ENCODE measurements at regions not wholly inside any gene's neighbourhood (a gene's known extent, or its start where the extent isn't known, plus 50 kb on each side); places are given as distances from the start of the nearest gene placed in this dataset.

DNA sequence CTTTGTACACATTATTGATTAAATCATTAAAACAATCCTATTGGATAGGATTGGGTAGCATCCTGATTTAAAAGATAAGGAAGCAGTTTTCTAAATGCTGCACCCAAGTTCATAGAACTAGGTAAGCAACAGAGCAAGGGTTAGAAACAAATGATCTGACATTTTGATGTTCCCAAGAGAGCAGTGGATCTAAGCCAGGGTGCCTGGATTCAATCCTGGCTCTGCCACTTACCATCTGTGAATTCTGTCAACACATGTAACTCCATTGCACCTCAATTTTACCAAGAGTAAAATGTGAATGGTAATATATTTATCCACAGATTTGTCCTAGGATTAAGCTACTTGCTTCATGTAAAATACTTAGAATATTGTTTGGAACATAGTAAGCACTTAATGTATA lies 982.6 kb upstream of the FANCL start:
- Histone ChIP-seq H3K9me3 (no peaks in the 10 kb centered on the region), H3K4me3 (no peak overlapping the region), H3K36me3 (no peaks in the 10 kb centered on the region), H3K27me3 (replicated peaks; ENCODE audit: insufficient read depth) (no peaks in the 10 kb centered on the region), H3K4me1 (ENCODE audit: control insufficient read depth in 1 of 2, low read depth in 2 of 2) (no peaks in the 10 kb centered on the region), H3K27ac (no peak overlapping the region)
- no peak for DNase-seq (ENCODE audit: low spot score)
- ATAC-seq (ENCODE audit: insufficient number of reproducible peaks, low FRiP score, low read depth), result no peak
- TF ChIP-seq, protein P1, sequence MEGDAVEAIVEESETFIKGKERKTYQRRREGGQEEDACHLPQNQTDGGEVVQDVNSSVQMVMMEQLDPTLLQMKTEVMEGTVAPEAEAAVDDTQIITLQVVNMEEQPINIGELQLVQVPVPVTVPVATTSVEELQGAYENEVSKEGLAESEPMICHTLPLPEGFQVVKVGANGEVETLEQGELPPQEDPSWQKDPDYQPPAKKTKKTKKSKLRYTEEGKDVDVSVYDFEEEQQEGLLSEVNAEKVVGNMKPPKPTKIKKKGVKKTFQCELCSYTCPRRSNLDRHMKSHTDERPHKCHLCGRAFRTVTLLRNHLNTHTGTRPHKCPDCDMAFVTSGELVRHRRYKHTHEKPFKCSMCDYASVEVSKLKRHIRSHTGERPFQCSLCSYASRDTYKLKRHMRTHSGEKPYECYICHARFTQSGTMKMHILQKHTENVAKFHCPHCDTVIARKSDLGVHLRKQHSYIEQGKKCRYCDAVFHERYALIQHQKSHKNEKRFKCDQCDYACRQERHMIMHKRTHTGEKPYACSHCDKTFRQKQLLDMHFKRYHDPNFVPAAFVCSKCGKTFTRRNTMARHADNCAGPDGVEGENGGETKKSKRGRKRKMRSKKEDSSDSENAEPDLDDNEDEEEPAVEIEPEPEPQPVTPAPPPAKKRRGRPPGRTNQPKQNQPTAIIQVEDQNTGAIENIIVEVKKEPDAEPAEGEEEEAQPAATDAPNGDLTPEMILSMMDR (IDR thresholded peaks at IDR 0.05), result no peak

DNA sequence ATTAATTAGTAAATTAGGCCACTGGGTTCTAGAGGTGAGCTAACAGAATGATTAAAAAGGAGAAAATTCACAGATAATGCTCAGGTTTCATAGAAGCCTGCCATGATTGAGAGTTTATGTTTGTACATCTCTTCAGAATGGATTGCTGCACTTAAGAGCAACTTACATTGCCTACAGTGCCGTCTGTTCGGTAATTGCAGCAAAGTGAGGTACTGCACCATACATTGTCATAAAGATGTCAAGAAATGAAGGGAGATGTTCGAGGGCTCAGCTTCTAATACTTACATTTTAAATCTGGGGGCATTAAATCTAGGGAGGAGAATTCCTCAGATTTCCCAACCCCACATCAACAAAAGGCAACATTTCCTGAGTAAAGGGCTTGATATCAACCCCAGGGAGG lies 976.2 kb upstream of the FANCL start:
- Histone ChIP-seq H3K4me1 (ENCODE audit: control insufficient read depth in 1 of 2, low read depth in 2 of 2) (no peaks in the 10 kb centered on the region), H3K4me3 (no peak overlapping the region), H3K27ac (no peak overlapping the region), H3K36me3 (no peaks in the 10 kb centered on the region), H3K27me3 (replicated peaks; ENCODE audit: insufficient read depth) (no peaks in the 10 kb centered on the region), H3K9me3 (no peaks in the 10 kb centered on the region)
- DNase-seq (ENCODE audit: low spot score) (no peak), ATAC-seq (ENCODE audit: insufficient number of reproducible peaks, low FRiP score, low read depth) (no peak)
- TF ChIP-seq, protein P1 (IDR thresholded peaks at IDR 0.05), result no peak

DNA sequence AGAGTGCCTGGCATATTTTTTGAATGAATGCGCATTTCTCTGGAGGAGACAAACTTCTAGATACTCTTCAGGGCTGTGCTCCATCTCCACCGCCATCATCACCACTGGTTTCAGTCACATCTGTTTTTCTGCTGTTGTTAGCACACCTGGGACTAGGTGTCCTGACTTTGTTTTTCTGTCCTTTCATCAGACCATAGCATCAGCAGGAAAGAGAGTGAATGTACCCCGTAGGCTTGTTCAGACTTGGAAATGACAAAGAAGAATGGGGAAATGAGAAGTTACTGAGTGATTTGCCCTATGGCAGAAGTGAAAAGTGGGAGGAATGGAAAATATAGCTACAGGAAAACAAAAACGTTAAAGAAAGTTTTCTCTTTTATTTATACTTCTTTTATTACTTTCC lies 965.2 kb upstream of the FANCL start:
- H3K4me1 ChIP-seq (ENCODE audit: control insufficient read depth in 1 of 2, low read depth in 2 of 2), result no peaks in the 10 kb centered on the region
- H3K27ac ChIP-seq, result no peak overlapping the region
- TF ChIP-seq, protein P1 (IDR thresholded peaks at IDR 0.05), result no peak
- DNase-seq (ENCODE audit: low spot score) (no peak), ATAC-seq (ENCODE audit: insufficient number of reproducible peaks, low FRiP score, low read depth) (no peak)
- no peaks in the 10 kb centered on the region for H3K9me3 ChIP-seq
- H3K27me3 ChIP-seq (replicated peaks; ENCODE audit: insufficient read depth), result no peaks in the 10 kb centered on the region
- H3K36me3 ChIP-seq, result no peaks in the 10 kb centered on the region
- no peak overlapping the region for H3K4me3 ChIP-seq

DNA sequence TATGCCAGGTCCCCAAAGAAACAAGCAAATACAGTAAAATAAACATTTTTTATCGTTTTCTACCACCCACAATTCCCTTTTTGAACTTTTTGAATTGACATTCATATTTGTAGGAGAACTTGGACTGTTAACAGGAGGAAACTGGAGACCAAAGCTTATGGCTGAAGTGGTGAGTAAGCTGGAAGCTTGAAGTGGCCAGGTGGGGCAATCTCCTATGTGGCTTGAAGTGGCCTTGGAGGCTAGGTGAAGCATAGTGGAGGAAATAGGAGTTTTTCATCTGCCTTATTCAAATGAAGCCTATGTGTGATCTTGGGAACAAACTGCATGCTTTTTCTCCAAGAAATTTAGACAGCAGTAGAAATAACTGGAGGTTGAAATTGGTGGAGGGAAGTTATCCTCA lies 962.9 kb upstream of the FANCL start:
- no peak overlapping the region for H3K4me3 ChIP-seq
- no peaks in the 10 kb centered on the region for H3K27me3 ChIP-seq (replicated peaks; ENCODE audit: insufficient read depth)
- H3K9me3 ChIP-seq, result no peaks in the 10 kb centered on the region
- no peaks in the 10 kb centered on the region for H3K4me1 ChIP-seq (ENCODE audit: control insufficient read depth in 1 of 2, low read depth in 2 of 2)
- no peaks in the 10 kb centered on the region for H3K36me3 ChIP-seq
- H3K27ac ChIP-seq, result no peak overlapping the region
- DNase-seq (ENCODE audit: low spot score) (no peak), ATAC-seq (ENCODE audit: insufficient number of reproducible peaks, low FRiP score, low read depth) (no peak)
- TF ChIP-seq, protein P1 (IDR thresholded peaks at IDR 0.05), result no peak

DNA sequence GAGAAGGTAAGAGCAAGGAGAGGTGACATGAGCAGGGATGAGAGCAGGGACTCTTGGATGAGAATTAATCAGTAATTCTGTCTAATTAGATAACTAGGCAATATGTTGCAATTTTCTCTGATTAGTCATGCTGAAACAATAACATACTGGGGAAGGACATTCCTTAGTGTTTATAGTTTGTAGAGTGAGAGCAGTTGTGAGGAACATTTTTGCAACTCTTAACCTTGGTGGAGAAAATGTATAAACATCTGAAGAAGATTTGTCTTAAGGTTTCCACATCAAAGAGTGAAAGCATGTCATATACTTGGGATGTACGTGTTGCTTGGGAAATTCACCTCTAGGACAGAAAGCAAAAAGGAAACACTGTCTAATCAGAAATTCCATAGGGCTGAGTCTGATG lies 955.4 kb upstream of the FANCL start:
- H3K9me3 ChIP-seq, result no peaks in the 10 kb centered on the region
- H3K4me3 ChIP-seq, result no peak overlapping the region
- H3K36me3 ChIP-seq, result no peaks in the 10 kb centered on the region
- no peak overlapping the region for H3K27ac ChIP-seq
- DNase-seq (ENCODE audit: low spot score) (no peak), ATAC-seq (ENCODE audit: insufficient number of reproducible peaks, low FRiP score, low read depth) (no peak)
- TF ChIP-seq, protein P1 (IDR thresholded peaks at IDR 0.05), result no peak
- H3K4me1 ChIP-seq (ENCODE audit: control insufficient read depth in 1 of 2, low read depth in 2 of 2), result no peaks in the 10 kb centered on the region
- H3K27me3 ChIP-seq (replicated peaks; ENCODE audit: insufficient read depth), result no peaks in the 10 kb centered on the region
